Activated T-helper 1 cell treated with anti-CD3 and anti-CD28 coated beads, Interleukin-2, amount 50 U/mL, for 16 hours (primary cell): ENCODE measurements at regions not wholly inside any gene's neighbourhood (a gene's known extent, or its start where the extent isn't known, plus 50 kb on each side); places are given as distances from the start of the nearest gene placed in this dataset.
"Not testable (repeated sequence)": the region's sequence is repeated elsewhere in the genome, so short reads cannot be mapped to it uniquely, and the experiment has no call there.

Experiments used
- DNase-seq, 2 donors: peaks; one replicate each; pipeline ENCODE4 v3.0.0-alpha.2; 2020; ENCODE audit warnings: low read depth in 1 of 2, low spot score in 1 of 2

DNA sequence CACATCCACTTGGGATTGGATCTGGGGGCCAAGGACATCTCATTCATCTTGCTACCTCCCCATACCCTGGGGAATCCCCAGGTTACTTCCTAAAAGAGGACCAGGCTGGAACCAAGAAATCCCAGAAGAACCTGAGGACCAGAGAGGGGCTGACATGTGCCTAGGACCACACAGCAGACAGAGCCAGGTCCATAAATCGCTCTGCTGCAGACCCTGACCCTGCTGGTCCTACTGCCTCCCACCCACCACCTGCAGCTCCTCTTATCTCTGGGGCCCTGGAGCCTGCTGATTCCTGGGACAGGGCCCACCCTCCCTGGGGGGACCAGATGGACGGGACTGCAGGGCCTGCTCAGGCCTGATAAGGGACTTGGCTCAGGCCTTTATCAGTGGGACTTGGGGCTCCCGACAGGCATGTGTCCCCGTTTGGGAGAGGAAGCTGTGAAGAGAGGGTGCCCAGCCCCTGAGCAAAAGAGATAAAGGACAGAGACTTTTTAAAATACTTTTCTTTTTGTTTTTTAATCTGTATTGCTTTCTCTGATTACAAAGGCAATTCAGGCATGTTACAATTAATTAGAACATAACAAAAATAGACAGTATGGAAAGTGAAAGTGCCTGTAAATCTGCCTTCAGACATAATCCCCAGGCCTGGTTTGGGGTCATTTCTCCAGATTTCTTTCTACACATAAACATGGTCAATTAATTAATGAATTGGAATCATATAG is 101.3 kb upstream of the LARP1 start:
- DNase-seq: no peak

GRCh38 chr5:154653418-154653763 is 101.8 kb upstream of the LARP1 start:
- no peak for DNase-seq

DNA sequence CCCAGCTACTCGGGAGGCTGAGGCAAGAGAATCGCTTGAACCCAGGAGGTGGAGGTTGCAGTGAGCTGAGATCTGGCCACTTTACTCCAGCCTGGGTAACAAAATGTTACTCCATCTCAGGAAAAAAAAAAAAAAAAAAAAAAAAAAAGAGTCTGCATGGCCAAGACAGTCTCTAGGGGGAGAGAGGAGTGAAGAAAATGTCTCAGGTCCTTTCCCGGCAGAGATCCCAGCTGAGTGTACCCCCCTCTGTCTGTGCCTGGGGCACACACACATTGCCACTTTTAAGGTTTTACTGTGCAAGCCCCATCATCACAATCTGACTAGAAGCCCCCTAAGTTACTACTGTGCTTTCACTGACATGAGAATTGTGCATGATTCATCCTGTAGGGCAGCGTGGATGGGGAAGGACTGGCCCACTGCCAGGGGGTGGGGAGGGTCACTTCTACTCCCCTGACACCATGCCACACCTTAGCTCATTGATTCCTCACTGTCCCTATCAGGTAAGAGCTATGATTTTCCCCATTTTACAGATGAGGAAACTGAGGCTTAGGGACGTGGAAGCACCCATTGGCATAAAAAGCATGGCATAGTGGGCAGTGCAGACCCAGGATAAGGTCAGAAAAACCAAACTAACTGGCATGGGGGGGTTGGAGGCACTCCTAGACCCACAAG is 102.3 kb upstream of the LARP1 start:
- DNase-seq: no peak

GRCh38 chr5:154651795-154652194 is 103.4 kb upstream of the LARP1 start:
- DNase-seq: not testable (repeated sequence)

- DNase-seq: no peak
These were observed 106.5 kb upstream of the LARP1 start for GRCh38 chr5:154648706-154649105.

- no peak for DNase-seq
These were observed 106.9 kb upstream of the LARP1 start for GRCh38 chr5:154648229-154648628.

DNA sequence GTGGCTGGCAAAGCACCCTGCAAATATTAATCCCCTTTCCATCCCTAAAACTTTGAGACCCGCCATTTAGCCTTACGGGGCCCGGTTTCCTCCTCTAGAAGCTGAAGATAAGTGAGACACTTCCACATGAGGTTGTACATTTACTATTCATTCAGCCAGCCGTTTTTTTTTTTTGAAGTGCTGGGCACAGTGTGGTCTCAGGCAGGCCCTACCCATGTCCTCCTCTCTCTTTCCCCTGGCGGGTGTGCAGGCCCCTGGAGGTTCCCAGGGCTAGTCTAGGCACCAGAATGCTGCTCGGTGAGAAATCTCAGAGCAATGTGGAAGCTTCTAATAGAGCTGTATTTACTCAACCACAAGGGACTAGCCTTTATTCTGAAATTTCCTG is 107.4 kb upstream of the LARP1 start:
- DNase-seq: no peak

- DNase-seq: no peak
These were observed 107.9 kb upstream of the LARP1 start for GRCh38 chr5:154647114-154647760.

- no peak for DNase-seq
These were observed 108.4 kb upstream of the LARP1 start for GRCh38 chr5:154646745-154647113.

DNA sequence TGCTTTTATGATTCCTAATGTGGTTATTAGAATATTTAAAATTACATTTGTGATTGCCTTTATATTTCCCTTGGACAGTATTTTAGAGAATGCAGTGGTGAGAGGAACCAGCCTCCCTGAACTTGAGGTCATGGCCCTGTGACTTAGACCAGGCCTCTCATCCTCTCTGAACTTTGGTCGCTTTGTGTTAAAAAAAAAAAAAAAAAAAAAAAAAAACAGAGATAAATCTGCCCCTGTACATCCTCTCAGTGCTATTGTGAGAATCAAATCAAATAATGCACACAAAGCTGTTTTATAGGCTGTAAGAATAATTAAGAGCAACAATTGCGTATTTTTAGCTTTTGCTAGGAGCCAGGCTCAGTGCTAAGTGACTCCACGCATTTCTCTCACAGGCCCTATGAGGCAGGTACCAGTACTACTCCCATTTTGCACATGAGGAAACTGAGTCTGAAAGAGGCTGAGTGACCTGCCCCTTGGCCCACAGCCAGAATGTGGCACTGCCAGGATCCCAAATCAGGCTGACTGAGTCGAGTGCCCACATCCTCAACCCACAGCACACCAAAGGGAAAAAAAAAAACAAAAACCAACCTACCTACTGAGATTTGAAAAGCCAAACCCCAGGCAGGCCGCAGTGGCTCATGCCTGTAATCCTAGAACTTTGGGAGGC is 110.3 kb upstream of the LARP1 start:
- no peak for DNase-seq

DNA sequence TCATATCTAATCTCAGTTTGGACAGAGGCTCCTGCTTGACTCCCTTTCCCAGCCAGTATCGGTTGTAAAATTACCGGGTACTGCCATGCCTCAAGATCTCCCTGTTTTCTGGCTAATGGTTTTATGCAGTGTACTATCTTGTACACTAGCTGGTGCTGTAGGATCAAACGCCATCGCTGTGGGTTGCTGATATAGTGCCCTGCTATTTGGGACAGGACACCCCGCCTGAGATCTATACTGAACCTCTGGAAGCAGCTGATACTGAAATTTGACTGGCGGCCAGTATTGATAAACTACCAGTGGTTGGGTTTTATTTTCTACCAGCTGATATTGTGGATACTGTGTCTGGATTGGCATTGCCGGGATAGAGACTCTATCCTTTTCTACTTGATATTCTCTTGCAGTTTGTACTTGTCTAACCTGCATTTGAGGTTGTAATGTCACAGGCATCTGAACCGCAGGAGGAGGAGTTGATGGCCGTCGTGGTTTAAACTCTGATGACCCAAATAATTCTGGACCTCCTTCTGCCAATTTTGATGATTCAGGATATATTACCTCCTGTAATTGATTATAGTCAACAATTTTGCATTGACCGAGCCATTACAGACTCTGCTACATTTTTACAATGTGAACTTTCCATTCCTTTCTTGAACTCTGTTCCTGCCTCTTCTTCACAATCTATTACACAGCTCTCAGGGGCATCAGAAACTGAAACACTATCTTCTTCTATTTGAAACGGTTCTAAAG is 112.5 kb upstream of the LARP1 start:
- no peak for DNase-seq

- DNase-seq: not testable (repeated sequence)
These were observed 114.9 kb upstream of the LARP1 start for GRCh38 chr5:154640213-154640831.

- DNase-seq: not testable (repeated sequence)
These were observed 118.4 kb upstream of the LARP1 start for GRCh38 chr5:154636786-154637185.

DNA sequence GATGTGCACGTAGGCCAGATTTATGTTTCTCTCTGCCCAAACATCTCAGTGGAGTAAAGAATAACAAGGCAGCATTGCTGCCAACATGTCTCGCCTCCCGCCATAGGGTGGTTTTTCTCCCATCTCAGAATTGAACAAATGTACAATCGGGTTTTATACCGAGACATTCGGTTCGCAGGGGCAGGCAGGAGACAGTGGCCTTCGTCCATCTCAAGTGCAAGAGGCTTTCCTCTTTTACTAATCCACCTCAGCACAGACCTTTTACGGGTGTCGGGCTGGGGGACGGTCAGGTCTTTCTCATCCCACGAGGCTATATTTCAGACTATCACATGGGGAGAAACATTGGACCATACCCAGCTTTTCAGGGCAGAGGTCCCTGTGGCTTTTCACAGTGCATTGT is 118.9 kb upstream of the LARP1 start:
- DNase-seq: not testable (repeated sequence)

- DNase-seq: not testable (repeated sequence)
These were observed 121.4 kb upstream of the LARP1 start for GRCh38 chr5:154633744-154634143.

- no peak for DNase-seq
These were observed 124.0 kb upstream of the LARP1 start for GRCh38 chr5:154631141-154631540.

- DNase-seq: no peak
These were observed 124.8 kb upstream of the LARP1 start for GRCh38 chr5:154630410-154630809.

- no peak for DNase-seq
These were observed 126.5 kb upstream of the LARP1 start for GRCh38 chr5:154628685-154629084.

- no peak for DNase-seq
These were observed 127.2 kb upstream of the LARP1 start for GRCh38 chr5:154627698-154628678.
